ENCODE measurements at regions not wholly inside any gene's neighbourhood (a gene's known extent, or its start where the extent isn't known, plus 50 kb on each side); places are given as distances from the start of the nearest gene placed in this dataset.

DNA sequence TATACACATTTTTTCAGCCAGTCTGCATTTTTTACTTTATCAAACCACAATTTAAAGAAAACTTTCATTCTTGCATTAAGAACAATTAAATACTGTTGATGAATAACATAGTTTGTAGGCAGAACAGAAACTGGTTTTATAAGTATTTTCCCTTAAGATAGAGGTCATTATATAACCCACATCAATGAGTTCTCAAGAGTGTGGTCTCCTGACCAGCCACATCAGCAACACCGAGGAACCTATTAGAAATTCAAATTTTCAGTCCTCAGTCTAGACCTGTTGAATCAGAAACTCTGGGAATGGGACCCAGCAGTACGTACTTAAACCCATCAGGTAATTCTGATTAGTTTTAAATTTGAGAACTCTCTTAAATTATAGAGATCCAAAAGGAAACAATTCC is 299.6 kb upstream of the ARSJ start:
- Mint-ChIP-seq H3K9me3 (no peaks in the 10 kb centered on the region), H3K4me3 (no peak overlapping the region), H3K36me3 (no peaks in the 10 kb centered on the region), H3K27ac (no peak overlapping the region), H3K4me1 (no peaks in the 10 kb centered on the region), H3K27me3 (peaks cover 0 to 2% of the 10 kb centered on the region in 2 donors)
- no peaks in the 10 kb centered on the region for H3K36me3 ChIP-seq (ENCODE audit: insufficient read depth, low read length)
- no peak overlapping the region for H3K4me3 ChIP-seq (ENCODE audit: low read length)
- H3K27ac ChIP-seq (ENCODE audit: low read depth, low read length), result no peak overlapping the region
- ChIA-PET POLR2A (no interaction called here), CTCF (no interaction called here)
- no peaks in the 10 kb centered on the region for H3K9me3 ChIP-seq (ENCODE audit: low read length)
- H3K4me1 ChIP-seq (ENCODE audit: insufficient read depth, low read length), result no peaks in the 10 kb centered on the region
- no peaks in the 10 kb centered on the region for H3K27me3 ChIP-seq (ENCODE audit: insufficient read depth, low read length, poor library complexity, severe bottlenecking)
- DNase-seq, result no peak

GRCh38 chr4:114279711-114280110 is 300.3 kb upstream of the ARSJ start:
- POLR2A ChIA-PET, result no interaction called here
- no peaks in the 10 kb centered on the region for H3K9me3 ChIP-seq (ENCODE audit: low read length)
- H3K27ac ChIP-seq (ENCODE audit: low read depth, low read length), result no peak overlapping the region
- CTCF ChIA-PET, result no interaction called here
- H3K36me3 Mint-ChIP-seq, result no peaks in the 10 kb centered on the region
- H3K36me3 ChIP-seq (ENCODE audit: insufficient read depth, low read length), result no peaks in the 10 kb centered on the region
- no peaks in the 10 kb centered on the region for H3K4me1 Mint-ChIP-seq
- no peak for DNase-seq
- H3K4me1 ChIP-seq (ENCODE audit: insufficient read depth, low read length), result no peaks in the 10 kb centered on the region
- H3K27me3 Mint-ChIP-seq, result peaks cover 0 to 2% of the 10 kb centered on the region in 2 donors
- H3K27me3 ChIP-seq (ENCODE audit: insufficient read depth, low read length, poor library complexity, severe bottlenecking), result no peaks in the 10 kb centered on the region
- H3K9me3 Mint-ChIP-seq, result no peaks in the 10 kb centered on the region
- no peak overlapping the region for H3K27ac Mint-ChIP-seq
- H3K4me3 Mint-ChIP-seq, result no peak overlapping the region
- no peak overlapping the region for H3K4me3 ChIP-seq (ENCODE audit: low read length)

GRCh38 chr4:114280645-114281044 is 301.2 kb upstream of the ARSJ start:
- H3K27ac ChIP-seq (ENCODE audit: low read depth, low read length), result no peak overlapping the region
- no peaks in the 10 kb centered on the region for H3K36me3 ChIP-seq (ENCODE audit: insufficient read depth, low read length)
- Mint-ChIP-seq H3K9me3 (no peaks in the 10 kb centered on the region), H3K27ac (no peak overlapping the region), H3K27me3 (peaks cover 2 to 4% of the 10 kb centered on the region in 2 donors), H3K36me3 (no peaks in the 10 kb centered on the region), H3K4me3 (no peak overlapping the region), H3K4me1 (no peaks in the 10 kb centered on the region)
- no peak for DNase-seq
- H3K27me3 ChIP-seq (ENCODE audit: insufficient read depth, low read length, poor library complexity, severe bottlenecking), result no peaks in the 10 kb centered on the region
- ChIA-PET CTCF (no interaction called here), POLR2A (no interaction called here)
- H3K4me1 ChIP-seq (ENCODE audit: insufficient read depth, low read length), result no peaks in the 10 kb centered on the region
- H3K9me3 ChIP-seq (ENCODE audit: low read length), result no peaks in the 10 kb centered on the region
- H3K4me3 ChIP-seq (ENCODE audit: low read length), result no peak overlapping the region

- ChIA-PET POLR2A (no interaction called here), CTCF (no interaction called here)
- Histone ChIP-seq H3K27me3 (ENCODE audit: insufficient read depth, low read length, poor library complexity, severe bottlenecking) (no peaks in the 10 kb centered on the region), H3K27ac (ENCODE audit: low read depth, low read length) (no peak overlapping the region), H3K4me1 (ENCODE audit: insufficient read depth, low read length) (no peaks in the 10 kb centered on the region), H3K36me3 (ENCODE audit: insufficient read depth, low read length) (no peaks in the 10 kb centered on the region), H3K9me3 (ENCODE audit: low read length) (no peaks in the 10 kb centered on the region), H3K4me3 (ENCODE audit: low read length) (no peak overlapping the region)
- H3K4me3 Mint-ChIP-seq, result no peak overlapping the region
- H3K27ac Mint-ChIP-seq, result no peak overlapping the region
- no peaks in the 10 kb centered on the region for H3K4me1 Mint-ChIP-seq
- no peak for DNase-seq
- H3K9me3 Mint-ChIP-seq, result no peaks in the 10 kb centered on the region
- peaks cover 2 to 10% of the 10 kb centered on the region in 2 donors for H3K27me3 Mint-ChIP-seq
- H3K36me3 Mint-ChIP-seq, result no peaks in the 10 kb centered on the region
These were observed 301.9 kb upstream of the ARSJ start for GRCh38 chr4:114281164-114281960.

- Histone ChIP-seq H3K27ac (ENCODE audit: low read depth, low read length) (no peak overlapping the region), H3K4me3 (ENCODE audit: low read length) (no peak overlapping the region), H3K27me3 (ENCODE audit: insufficient read depth, low read length, poor library complexity, severe bottlenecking) (no peaks in the 10 kb centered on the region), H3K4me1 (ENCODE audit: insufficient read depth, low read length) (no peaks in the 10 kb centered on the region), H3K36me3 (ENCODE audit: insufficient read depth, low read length) (no peaks in the 10 kb centered on the region), H3K9me3 (ENCODE audit: low read length) (no peaks in the 10 kb centered on the region)
- H3K27me3 Mint-ChIP-seq, result peaks cover 2 to 10% of the 10 kb centered on the region in 2 donors
- no peaks in the 10 kb centered on the region for H3K4me1 Mint-ChIP-seq
- no peak overlapping the region for H3K4me3 Mint-ChIP-seq
- ChIA-PET POLR2A (no interaction called here), CTCF (no interaction called here)
- no peaks in the 10 kb centered on the region for H3K9me3 Mint-ChIP-seq
- H3K27ac Mint-ChIP-seq, result no peak overlapping the region
- DNase-seq, result no peak
- no peaks in the 10 kb centered on the region for H3K36me3 Mint-ChIP-seq
These were observed 303.5 kb upstream of the ARSJ start for GRCh38 chr4:114282937-114283336.

DNA sequence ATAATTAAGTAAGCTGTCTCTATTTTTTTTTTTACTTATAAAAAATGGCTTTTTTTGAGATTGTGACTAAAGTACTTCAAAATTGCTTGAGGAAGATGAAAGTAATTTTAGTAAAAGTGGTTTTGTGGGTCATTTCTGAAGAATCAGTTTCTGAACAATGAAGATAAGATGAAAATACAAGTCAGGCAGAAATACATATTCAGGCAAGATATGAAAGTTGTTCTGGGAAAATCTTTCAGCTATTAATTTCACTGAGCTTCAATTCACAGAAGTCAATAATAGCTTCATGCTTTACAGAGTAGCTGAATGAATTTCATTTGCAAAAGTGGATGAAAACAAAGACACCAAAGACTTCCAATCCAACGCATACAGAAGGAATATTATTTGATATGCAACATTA is 305.2 kb upstream of the ARSJ start:
- Histone ChIP-seq H3K4me3 (ENCODE audit: low read length) (no peak overlapping the region), H3K27ac (ENCODE audit: low read depth, low read length) (no peak overlapping the region), H3K27me3 (ENCODE audit: insufficient read depth, low read length, poor library complexity, severe bottlenecking) (no peaks in the 10 kb centered on the region), H3K4me1 (ENCODE audit: insufficient read depth, low read length) (no peaks in the 10 kb centered on the region), H3K36me3 (ENCODE audit: insufficient read depth, low read length) (no peaks in the 10 kb centered on the region), H3K9me3 (ENCODE audit: low read length) (no peaks in the 10 kb centered on the region)
- no peak overlapping the region for H3K4me3 Mint-ChIP-seq
- H3K27me3 Mint-ChIP-seq, result peaks cover 0 to 10% of the 10 kb centered on the region in 2 donors
- ChIA-PET POLR2A (no interaction called here), CTCF (no interaction called here)
- DNase-seq, result no peak
- H3K9me3 Mint-ChIP-seq, result peaks cover 0 to 3% (median 0%) of the 10 kb centered on the region in 5 donors
- no peaks in the 10 kb centered on the region for H3K36me3 Mint-ChIP-seq
- H3K27ac Mint-ChIP-seq, result no peak overlapping the region
- H3K4me1 Mint-ChIP-seq, result no peaks in the 10 kb centered on the region

GRCh38 chr4:114286262-114286810 is 306.9 kb upstream of the ARSJ start:
- DNase-seq, result no peak
- Histone ChIP-seq H3K9me3 (ENCODE audit: low read length) (no peaks in the 10 kb centered on the region), H3K36me3 (ENCODE audit: insufficient read depth, low read length) (no peaks in the 10 kb centered on the region), H3K4me3 (ENCODE audit: low read length) (no peak overlapping the region), H3K27me3 (ENCODE audit: insufficient read depth, low read length, poor library complexity, severe bottlenecking) (no peaks in the 10 kb centered on the region), H3K27ac (ENCODE audit: low read depth, low read length) (no peak overlapping the region), H3K4me1 (ENCODE audit: insufficient read depth, low read length) (no peaks in the 10 kb centered on the region)
- H3K9me3 Mint-ChIP-seq, result peaks cover 0 to 6% (median 2%) of the 10 kb centered on the region in 5 donors
- peaks cover 0 to 10% of the 10 kb centered on the region in 2 donors for H3K27me3 Mint-ChIP-seq
- no peaks in the 10 kb centered on the region for H3K4me1 Mint-ChIP-seq
- no peak overlapping the region for H3K27ac Mint-ChIP-seq
- ChIA-PET POLR2A (no interaction called here), CTCF (no interaction called here)
- no peaks in the 10 kb centered on the region for H3K36me3 Mint-ChIP-seq
- H3K4me3 Mint-ChIP-seq, result no peak overlapping the region

GRCh38 chr4:114287079-114287696 is 307.7 kb upstream of the ARSJ start:
- Histone ChIP-seq H3K4me1 (ENCODE audit: insufficient read depth, low read length) (no peaks in the 10 kb centered on the region), H3K36me3 (ENCODE audit: insufficient read depth, low read length) (no peaks in the 10 kb centered on the region), H3K27ac (ENCODE audit: low read depth, low read length) (no peak overlapping the region), H3K9me3 (ENCODE audit: low read length) (no peaks in the 10 kb centered on the region), H3K27me3 (ENCODE audit: insufficient read depth, low read length, poor library complexity, severe bottlenecking) (no peaks in the 10 kb centered on the region), H3K4me3 (ENCODE audit: low read length) (no peak overlapping the region)
- no peak overlapping the region for H3K27ac Mint-ChIP-seq
- CTCF ChIA-PET, result no interaction called here
- H3K9me3 Mint-ChIP-seq, result peaks cover 0 to 6% (median 5%) of the 10 kb centered on the region in 5 donors
- H3K36me3 Mint-ChIP-seq, result no peaks in the 10 kb centered on the region
- DNase-seq, result no peak
- H3K27me3 Mint-ChIP-seq, result peaks cover 0 to 10% of the 10 kb centered on the region in 2 donors
- H3K4me1 Mint-ChIP-seq, result no peaks in the 10 kb centered on the region
- H3K4me3 Mint-ChIP-seq, result no peak overlapping the region
- POLR2A ChIA-PET, result interaction anchor here (0.6 kb wide), 1 partner anchor 10 kb away, joined by 6 read pairs; no protein-coding TSS in a partner anchor
